Parathyroid adenoma (tissue), 2 donors: ENCODE measurements at regions not wholly inside any gene's neighbourhood (a gene's known extent, or its start where the extent isn't known, plus 50 kb on each side); places are given as distances from the start of the nearest gene placed in this dataset.
"Not testable (repeated sequence)": the region's sequence is repeated elsewhere in the genome, so short reads cannot be mapped to it uniquely, and the experiment has no call there.

ENCODE experiments used
- H2AFZ ChIP-seq: fragments of 300-600 bp; sonication (generic); one replicate; pipeline ENCODE4 v1.7.0; 2017; ENCODE audit warnings: antibody characterized with exemption, mild to moderate bottlenecking
- H3K27ac ChIP-seq: fragments of 300-600 bp; sonication (generic); one replicate; pipeline ENCODE4 v1.7.0; 2017
- H3K27me3 ChIP-seq: fragments of 300-600 bp; sonication (generic); one replicate; pipeline ENCODE4 v1.7.0; 2017; ENCODE audit warnings: low read length; ENCODE audit not compliant: control insufficient read depth, insufficient read depth
- H3K36me3 ChIP-seq: fragments of 300-600 bp; sonication (generic); one replicate; pipeline ENCODE4 v1.7.0; 2017; ENCODE audit warnings: low read length; ENCODE audit not compliant: control insufficient read depth, insufficient read depth
- H3K4me1 ChIP-seq: fragments of 300-600 bp; sonication (generic); one replicate; pipeline ENCODE4 v1.7.0; 2017; ENCODE audit warnings: control low read depth
- H3K4me2 ChIP-seq: fragments of 300-600 bp; sonication (generic); one replicate; pipeline ENCODE4 v1.7.0; 2017; ENCODE audit warnings: low read length
- H3K4me3 ChIP-seq: fragments of 300-600 bp; sonication (generic); one replicate; pipeline ENCODE4 v1.7.0; 2017; ENCODE audit warnings: low read depth, low read length
- H3K79me2 ChIP-seq: fragments of 300-600 bp; sonication (generic); one replicate; pipeline ENCODE4 v1.7.0; 2017; ENCODE audit warnings: control low read depth
- H3K9ac ChIP-seq: fragments of 300-600 bp; sonication (generic); one replicate; pipeline ENCODE4 v1.7.0; 2017; ENCODE audit warnings: mild to moderate bottlenecking
- H3K9me3 ChIP-seq: fragments of 300-600 bp; sonication (generic); one replicate; pipeline ENCODE4 v1.7.0; 2017; ENCODE audit warnings: low read length; ENCODE audit not compliant: control insufficient read depth
- CTCF ChIP-seq: fragments of 300-600 bp; sonication (generic); IDR thresholded peaks from one replicate; pipeline ENCODE4 v1.7.0; 2017; ENCODE audit warnings: antibody characterized with exemption, mild to moderate bottlenecking
- donor health status: primary hyperparathyroidism.

DNA sequence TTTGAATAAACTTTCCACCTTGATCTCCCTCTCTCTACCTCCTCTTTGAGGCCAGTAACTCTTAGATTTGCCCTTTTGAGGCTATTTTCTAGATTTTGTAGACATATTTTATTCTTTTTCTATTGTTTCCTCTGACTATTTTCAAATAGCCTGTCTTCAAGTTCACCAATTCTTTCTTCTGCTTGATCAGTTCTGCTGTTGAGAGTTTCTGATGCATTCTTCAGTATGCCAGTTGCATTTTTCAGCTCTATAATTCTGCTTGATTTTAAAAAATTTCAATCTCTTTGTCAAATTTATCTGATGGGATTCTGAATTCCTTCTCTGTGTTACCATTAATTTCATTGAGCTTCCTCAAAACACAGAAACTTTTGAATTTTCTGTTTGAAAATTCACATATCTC lies 257.5 kb downstream of the HAPSTR1 start:
- Histone ChIP-seq H3K4me2 (no peak overlapping the region), H3K9ac (no peak overlapping the region), H3K4me1 (no peaks in the 10 kb centered on the region), H3K79me2 (no peaks in the 10 kb centered on the region), H3K27ac (no peak overlapping the region), H3K9me3 (no peaks in the 10 kb centered on the region), H3K27me3 (no peaks in the 10 kb centered on the region), H3K36me3 (peaks cover 3% of the 10 kb centered on the region), H2AFZ (no peak overlapping the region), H3K4me3 (no peak overlapping the region)
- TF ChIP-seq CTCF: no peak

DNA sequence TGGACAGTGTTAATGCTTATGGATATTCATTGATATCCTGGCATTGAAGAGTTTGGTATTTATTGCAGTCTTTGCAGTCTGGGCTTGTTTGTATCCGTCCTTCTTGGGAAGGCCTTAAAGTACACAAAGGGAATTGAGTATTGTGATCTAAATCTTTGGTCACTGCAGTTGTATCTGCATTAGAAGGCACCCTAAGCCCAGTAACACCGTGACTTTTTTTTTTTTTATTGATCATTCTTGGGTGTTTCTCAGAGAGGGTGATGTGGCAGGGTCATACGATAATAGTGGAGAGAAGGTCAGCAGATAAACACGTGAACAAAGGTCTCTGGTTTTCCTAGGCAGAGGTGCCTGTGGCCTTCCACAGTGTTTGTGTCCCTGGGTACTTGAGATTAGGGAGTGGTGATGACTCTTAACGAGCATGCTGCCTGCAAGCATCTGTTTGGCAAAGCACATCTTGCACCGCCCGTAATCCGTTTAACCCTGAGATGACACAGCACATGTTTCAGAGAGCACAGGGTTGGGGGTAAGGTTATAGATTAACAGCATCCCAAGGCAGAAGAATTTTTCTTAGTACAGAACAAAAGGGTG lies 258.0 kb downstream of the HAPSTR1 start:
- not testable (repeated sequence) for H3K4me3 ChIP-seq, H3K27ac ChIP-seq, H3K9ac ChIP-seq, H3K27me3 ChIP-seq, H3K9me3 ChIP-seq, H3K4me2 ChIP-seq, H3K36me3 ChIP-seq, H3K79me2 ChIP-seq, H3K4me1 ChIP-seq, H2AFZ ChIP-seq

GRCh38 chr16:9350119-9350799 lies 258.8 kb downstream of the HAPSTR1 start:
- H3K4me3 ChIP-seq, H3K4me2 ChIP-seq, H3K9me3 ChIP-seq, H3K79me2 ChIP-seq, H3K36me3 ChIP-seq, H2AFZ ChIP-seq, H3K27me3 ChIP-seq, H3K4me1 ChIP-seq, H3K9ac ChIP-seq, H3K27ac ChIP-seq: not testable (repeated sequence)

GRCh38 chr16:9351440-9351839 lies 260.0 kb downstream of the HAPSTR1 start:
- H3K9me3 ChIP-seq: no peaks in the 10 kb centered on the region
- no peaks in the 10 kb centered on the region for H3K27me3 ChIP-seq
- no peak overlapping the region for H3K27ac ChIP-seq
- no peak overlapping the region for H3K4me3 ChIP-seq
- no peaks in the 10 kb centered on the region for H3K79me2 ChIP-seq
- H3K4me1 ChIP-seq: no peaks in the 10 kb centered on the region
- no peak overlapping the region for H3K4me2 ChIP-seq
- no peak overlapping the region for H2AFZ ChIP-seq
- H3K9ac ChIP-seq: no peak overlapping the region
- peaks cover 3% of the 10 kb centered on the region for H3K36me3 ChIP-seq
- no peak for TF ChIP-seq CTCF

GRCh38 chr16:9351841-9352434 lies 260.5 kb downstream of the HAPSTR1 start:
- TF ChIP-seq CTCF: no peak
- H3K9ac ChIP-seq: no peak overlapping the region
- H3K9me3 ChIP-seq: no peaks in the 10 kb centered on the region
- no peaks in the 10 kb centered on the region for H3K79me2 ChIP-seq
- H3K36me3 ChIP-seq: peaks cover 3% of the 10 kb centered on the region
- no peak overlapping the region for H2AFZ ChIP-seq
- H3K4me1 ChIP-seq: no peaks in the 10 kb centered on the region
- H3K4me2 ChIP-seq: no peak overlapping the region
- H3K27ac ChIP-seq: no peak overlapping the region
- H3K27me3 ChIP-seq: no peaks in the 10 kb centered on the region
- no peak overlapping the region for H3K4me3 ChIP-seq
